Caco-2 (cell line): ENCODE measurements at regions not wholly inside any gene's neighbourhood (a gene's known extent, or its start where the extent isn't known, plus 50 kb on each side); places are given as distances from the start of the nearest gene placed in this dataset.

Source experiments
- BruUV-seq: library from RNA; stranded (reverse); fragments of 400-500 nt; replicated peaks from 2 replicates; lab custom pipeline; 2021; lab: Mats Ljungman, UMichigan
- CTCF ChIA-PET: fragments of 300-600 bp; sonication (Branson Sonifier 250); formaldehyde crosslinking; loops from one replicate; lab custom pipeline; 2022; ENCODE audit warnings: antibody characterized with exemption; lab: Charles Lee
- POLR2A ChIA-PET: fragments of 300-600 bp; sonication (Branson Sonifier 250); formaldehyde crosslinking; loops from one replicate; lab custom pipeline; 2022; ENCODE audit warnings: antibody characterized with exemption; lab: Charles Lee
- DNase-seq, 2 experiments: peaks; one replicate each; pipeline versions ENCODE4 v3.0.0 to v3.0.0-alpha.2; 2020 to 2022
- H3K27me3 ChIP-seq: replicated peaks from 2 replicates; pipeline ENCODE4 v1.6.0; 2011; ENCODE audit warnings: low read length; ENCODE audit not compliant: control insufficient read depth, insufficient read depth
- H3K36me3 ChIP-seq: 2 replicates; pipeline ENCODE4 v1.5.1; 2011; ENCODE audit warnings: low read length; ENCODE audit not compliant: control insufficient read depth, insufficient read depth
- H3K4me1 ChIP-seq: fragments of 250-450 bp; sonication (Bioruptor Pico); 2 replicates; pipeline ENCODE4 v1.5.1; 2020; ENCODE audit warnings: mild to moderate bottlenecking
- H3K4me3 ChIP-seq: 2 replicates; pipeline ENCODE4 v1.5.1; 2011; ENCODE audit warnings: low read depth, mild to moderate bottlenecking, control low read depth, low read length
- H3K9me3 ChIP-seq: fragments of 250-450 bp; sonication (Bioruptor Pico); 2 replicates; pipeline ENCODE4 v1.5.1; 2020; ENCODE audit warnings: mild to moderate bottlenecking, moderate library complexity
- H3K27ac Mint-ChIP-seq: one replicate; pipeline ENCODE4 v1.8.0; 2022; ENCODE audit warnings: mixed read lengths; ENCODE audit not compliant: unreplicated experiment
- H3K27me3 Mint-ChIP-seq: one replicate; pipeline ENCODE4 v1.8.0; 2022; ENCODE audit warnings: mixed read lengths; ENCODE audit not compliant: insufficient read depth, unreplicated experiment
- H3K36me3 Mint-ChIP-seq: one replicate; pipeline ENCODE4 v1.8.0; 2022; ENCODE audit warnings: mild to moderate bottlenecking, mixed read lengths; ENCODE audit not compliant: insufficient read depth, unreplicated experiment
- H3K4me1 Mint-ChIP-seq: one replicate; pipeline ENCODE4 v1.8.0; 2022; ENCODE audit warnings: low read depth, mixed read lengths; ENCODE audit not compliant: unreplicated experiment
- H3K4me3 Mint-ChIP-seq: one replicate; pipeline ENCODE4 v1.8.0; 2022; ENCODE audit warnings: mild to moderate bottlenecking, moderate library complexity, mixed read lengths; ENCODE audit not compliant: unreplicated experiment
- H3K9me3 Mint-ChIP-seq: one replicate; pipeline ENCODE4 v1.8.0; 2022; ENCODE audit warnings: mixed read lengths; ENCODE audit not compliant: unreplicated experiment
- CTCF ChIP-seq, 2 experiments: fragments of 200-600 bp in 1 of 2; IDR thresholded peaks; 1 replicate in 1 of 2; 2 replicates in 1 of 2; pipeline versions ENCODE4 v1.5.1 to v1.8.0; 2011 to 2022; ENCODE audit warnings: antibody characterized with exemption in 1 of 2, control low read depth in 1 of 2, inconsistent platforms in 1 of 2, low read depth in 1 of 2, low read length in 1 of 2, mild to moderate bottlenecking in 1 of 2, moderate library complexity in 1 of 2; ENCODE audit not compliant: insufficient read depth in 1 of 2, severe bottlenecking in 1 of 2, unreplicated experiment in 1 of 2
- intact Hi-C: fragments of 100-400 bp; cut with micrococcal nuclease; formaldehyde crosslinking; loops from one replicate; pipeline ENCODE4 v1.10.0; 2022; ENCODE audit not compliant: unreplicated experiment

- no peaks in the 10 kb centered on the region for H3K4me1 ChIP-seq
- intact Hi-C loops = no loop called here
- no peak for TF ChIP-seq CTCF (IDR thresholded peaks at IDR 0.05; ENCODE audit: insufficient read depth in 1 of 2, low read depth in 1 of 2, low read length in 1 of 2, severe bottlenecking in 1 of 2, unreplicated experiment in 1 of 2)
- no peaks in the 10 kb centered on the region; the same call in none of the 2 replicates for H3K27me3 ChIP-seq
- no peak overlapping the region for H3K4me3 Mint-ChIP-seq
- peaks cover 7% of the 10 kb centered on the region for H3K27me3 Mint-ChIP-seq
- no peaks in the 10 kb centered on the region for H3K36me3 Mint-ChIP-seq
- H3K9me3 Mint-ChIP-seq = peaks cover 11% of the 10 kb centered on the region
- no peak overlapping the region for H3K27ac Mint-ChIP-seq
- H3K4me1 Mint-ChIP-seq = no peaks in the 10 kb centered on the region
- H3K9me3 ChIP-seq = 0 out of 2 replicates have a peak, but pooled peaks cover 2% of the 10 kb centered on the region
- no peak for DNase-seq
- ChIA-PET POLR2A (no interaction called here), CTCF (no interaction called here)
- no peaks in the 10 kb centered on the region for H3K36me3 ChIP-seq
- no peak overlapping the region for H3K4me3 ChIP-seq
- no TSS peak for BruUV-seq
These were observed 89.0 kb downstream of the MAFB start for GRCh38 chr20:40599987-40600386.

GRCh38 chr20:40592941-40593340 lies 96.1 kb downstream of the MAFB start:
- POLR2A ChIA-PET = no interaction called here
- Histone ChIP-seq H3K4me3 (no peak overlapping the region), H3K4me1 (no peaks in the 10 kb centered on the region), H3K9me3 (0 out of 2 replicates have a peak, but pooled peaks cover 2% of the 10 kb centered on the region), H3K36me3 (no peaks in the 10 kb centered on the region), H3K27me3 (no peaks in the 10 kb centered on the region; the same call in 1 of the 2 replicates)
- no peaks in the 10 kb centered on the region for H3K36me3 Mint-ChIP-seq
- no peaks in the 10 kb centered on the region for H3K9me3 Mint-ChIP-seq
- H3K4me1 Mint-ChIP-seq = no peaks in the 10 kb centered on the region
- TF ChIP-seq CTCF (IDR thresholded peaks at IDR 0.05; ENCODE audit: insufficient read depth in 1 of 2, low read depth in 1 of 2, low read length in 1 of 2, severe bottlenecking in 1 of 2, unreplicated experiment in 1 of 2) = no peak
- H3K27ac Mint-ChIP-seq = no peak overlapping the region
- intact Hi-C loops = no loop called here
- CTCF ChIA-PET = no interaction called here
- H3K27me3 Mint-ChIP-seq = peaks cover 18% of the 10 kb centered on the region
- no peak for DNase-seq
- BruUV-seq = no TSS peak
- no peak overlapping the region for H3K4me3 Mint-ChIP-seq

- peaks cover 18% of the 10 kb centered on the region for H3K27me3 Mint-ChIP-seq
- H3K36me3 Mint-ChIP-seq = no peaks in the 10 kb centered on the region
- intact Hi-C loops = no loop called here
- H3K4me1 ChIP-seq = no peaks in the 10 kb centered on the region
- H3K36me3 ChIP-seq = no peaks in the 10 kb centered on the region
- no peak for DNase-seq
- H3K4me3 ChIP-seq = no peak overlapping the region
- H3K9me3 Mint-ChIP-seq = no peaks in the 10 kb centered on the region
- H3K4me1 Mint-ChIP-seq = no peaks in the 10 kb centered on the region
- no peak overlapping the region for H3K27ac Mint-ChIP-seq
- BruUV-seq = no TSS peak
- no peaks in the 10 kb centered on the region for H3K9me3 ChIP-seq
- no peaks in the 10 kb centered on the region; the same call in 1 of the 2 replicates for H3K27me3 ChIP-seq
- CTCF ChIA-PET = no interaction called here
- TF ChIP-seq CTCF (IDR thresholded peaks at IDR 0.05; ENCODE audit: insufficient read depth in 1 of 2, low read depth in 1 of 2, low read length in 1 of 2, severe bottlenecking in 1 of 2, unreplicated experiment in 1 of 2) = no peak
- no peak overlapping the region for H3K4me3 Mint-ChIP-seq
- POLR2A ChIA-PET = no interaction called here
These were observed 97.5 kb downstream of the MAFB start for GRCh38 chr20:40591536-40591935.
